Activated T-helper 9 cell treated with anti-CD3 and anti-CD28 coated beads, Interleukin-2, amount 50 U/mL, for 16 hours (primary cell): ENCODE measurements at regions not wholly inside any gene's neighbourhood (a gene's known extent, or its start where the extent isn't known, plus 50 kb on each side); places are given as distances from the start of the nearest gene placed in this dataset.

Experiments used
- DNase-seq: peaks from one replicate; pipeline ENCODE4 v3.0.0-alpha.2; 2020; ENCODE audit warnings: low read depth

- no peak for DNase-seq
Measured at GRCh38 chr11:62026739-62027370, 59.4 kb upstream of the FTH1 start.

- DNase-seq: peak; percentile 41
Measured at GRCh38 chr11:62025487-62026105, 58.2 kb upstream of the FTH1 start.

- DNase-seq: no peak
Measured at GRCh38 chr11:62024936-62025486, 57.6 kb upstream of the FTH1 start.

GRCh38 chr11:62022211-62022610, 54.8 kb upstream of the FTH1 start:
- DNase-seq: no peak

GRCh38 chr11:62020661-62021060, 53.2 kb upstream of the FTH1 start:
- DNase-seq: no peak

GRCh38 chr11:62018981-62019664, 51.7 kb upstream of the FTH1 start:
- no peak for DNase-seq

- no peak for DNase-seq
Measured at GRCh38 chr11:62017878-62018655, 50.6 kb upstream of the FTH1 start.
